Sigmoid colon (tissue), 6 donors: ENCODE measurements at regions not wholly inside any gene's neighbourhood (a gene's known extent, or its start where the extent isn't known, plus 50 kb on each side); places are given as distances from the start of the nearest gene placed in this dataset.

Experiments
- DNase-seq: peaks from one replicate; pipeline ENCODE4 v3.0.0-alpha.2; 2019
- H3K27ac ChIP-seq, 4 donors: fragments of 200-600 bp; sonication (generic); one replicate each; pipeline ENCODE4 v1.5.1; 2016 to 2019; ENCODE audit warnings: mild to moderate bottlenecking in 1 of 4
- H3K27me3 ChIP-seq, 3 donors: fragments of 200-600 bp; sonication (generic); one replicate each; pipeline ENCODE4 v1.5.1; 2019; ENCODE audit warnings: mild to moderate bottlenecking in 1 of 3
- H3K36me3 ChIP-seq, 4 donors: fragments of 200-600 bp; sonication (generic); one replicate each; pipeline ENCODE4 v1.5.1; 2016 to 2019
- H3K4me1 ChIP-seq, 4 donors: fragments of 200-600 bp; sonication (generic); one replicate each; pipeline ENCODE4 v1.5.1; 2017 to 2019
- H3K4me3 ChIP-seq, 4 donors: fragments of 200-600 bp; sonication (generic); one replicate each; pipeline ENCODE4 v1.5.1; 2017 to 2019; ENCODE audit warnings: mild to moderate bottlenecking in 2 of 4, moderate library complexity in 1 of 4
- H3K9me3 ChIP-seq, 4 donors: fragments of 200-600 bp in 3 of 4; sonication (generic) in 3 of 4; one replicate each; pipeline versions ENCODE4 v1.5.1 to v1.6.1; 2013 to 2019
- CTCF ChIP-seq, 4 experiments: fragments of 450-650 bp in 3 of 4; fragments of 200-600 bp in 1 of 4; IDR thresholded peaks; one replicate each; pipeline ENCODE4 v1.5.1; 2016 to 2019; ENCODE audit warnings: antibody characterized with exemption in 4 of 4, mild to moderate bottlenecking in 3 of 4, moderate library complexity in 2 of 4
- EP300 ChIP-seq, 4 donors: sonication (generic); formaldehyde crosslinking; IDR thresholded peaks; one replicate each; pipeline ENCODE4 v1.6.1; 2017; ENCODE audit warnings: antibody characterized with exemption in 4 of 4
- POLR2A ChIP-seq, 2 donors: fragments of 450-650 bp; IDR thresholded peaks; one replicate each; pipeline ENCODE4 v1.6.1; 2016; ENCODE audit warnings: antibody characterized with exemption in 2 of 2, mild to moderate bottlenecking in 2 of 2, moderate library complexity in 2 of 2
- POLR2AphosphoS5 ChIP-seq, 4 donors: sonication (generic); formaldehyde crosslinking; IDR thresholded peaks; one replicate each; pipeline ENCODE4 v1.6.1; 2017; ENCODE audit warnings: antibody characterized with exemption in 4 of 4
- WGBS, 2 donors: extraction: QIAGEN DNeasy Blood & Tissue Kit; methylation state at CpG; one replicate each; pipeline ENCODE4 v1.1.7; 2013; 5-methylcytosine and 5-hydroxymethylcytosine counted together
- intact Hi-C: fragments of 100-400 bp; cut with DNase I; formaldehyde crosslinking; loops from one replicate; pipeline ENCODE4 v1.15.1; 2023
- donor health status: healthy with polysubstance abuse.
- donor health status: healthy.

- no peak overlapping the region for H3K4me3 ChIP-seq
- 80 to 82% methylated on average over 1 of the region's 1 CpG for WGBS, 2 donors
- no peaks in the 10 kb centered on the region for H3K36me3 ChIP-seq
- no peaks in the 10 kb centered on the region for H3K9me3 ChIP-seq
- H3K27ac ChIP-seq = no peak overlapping the region
- peaks cover 0 to 30% (median 26%) of the 10 kb centered on the region in 4 donors for H3K4me1 ChIP-seq
- intact Hi-C loops = no loop called here
- TF ChIP-seq POLR2A (IDR thresholded peaks at IDR 0.05) = no peak
- no peak for TF ChIP-seq POLR2AphosphoS5 (IDR thresholded peaks at IDR 0.05)
- no peak for TF ChIP-seq EP300 (IDR thresholded peaks at IDR 0.05)
- TF ChIP-seq CTCF (IDR thresholded peaks at IDR 0.05) = no peak
- no peaks in the 10 kb centered on the region for H3K27me3 ChIP-seq
- DNase-seq = no peak
Measured at GRCh38 chr11:128213461-128213860, 373.9 kb downstream of the ETS1 start.

- Histone ChIP-seq H3K36me3 (no peaks in the 10 kb centered on the region), H3K27me3 (no peaks in the 10 kb centered on the region), H3K4me1 (peaks cover 0 to 42% (median 35%) of the 10 kb centered on the region in 4 donors), H3K27ac (no peak overlapping the region), H3K9me3 (no peaks in the 10 kb centered on the region), H3K4me3 (no peak overlapping the region)
- no peak for DNase-seq
- intact Hi-C loops = no loop called here
- WGBS, 2 donors = 63 to 91% methylated on average over 2 of the region's 2 CpGs
- TF ChIP-seq POLR2AphosphoS5 (IDR thresholded peaks at IDR 0.05) (no peak), EP300 (IDR thresholded peaks at IDR 0.05) (no peak), POLR2A (IDR thresholded peaks at IDR 0.05) (no peak), CTCF (IDR thresholded peaks at IDR 0.05) (no peak)
Measured at GRCh38 chr11:128212324-128212723, 375.0 kb downstream of the ETS1 start.

GRCh38 chr11:128210148-128210940 is 377.0 kb downstream of the ETS1 start:
- H3K4me1 ChIP-seq = peaks cover 0 to 43% (median 35%) of the 10 kb centered on the region in 4 donors
- H3K36me3 ChIP-seq = no peaks in the 10 kb centered on the region
- 14 to 52% methylated on average over 3 of the region's 3 CpGs for WGBS, 2 donors
- DNase-seq = no peak
- no peaks in the 10 kb centered on the region for H3K9me3 ChIP-seq
- no peaks in the 10 kb centered on the region for H3K27me3 ChIP-seq
- intact Hi-C loops = no loop called here
- peak in 3 of 4 donors; percentile 6 to 71 (median 58) for TF ChIP-seq POLR2AphosphoS5 (IDR thresholded peaks at IDR 0.05)
- TF ChIP-seq CTCF (IDR thresholded peaks at IDR 0.05) = no peak
- no peak overlapping the region for H3K4me3 ChIP-seq
- peak overlapping the region in 3 of 4 donors; percentile 27 to 61 (median 40) for H3K27ac ChIP-seq

GRCh38 chr11:128209138-128209435 is 378.3 kb downstream of the ETS1 start:
- DNase-seq = no peak
- intact Hi-C loops = no loop called here
- Histone ChIP-seq H3K36me3 (no peaks in the 10 kb centered on the region), H3K4me1 (peaks cover 0 to 43% (median 35%) of the 10 kb centered on the region in 4 donors), H3K9me3 (no peaks in the 10 kb centered on the region), H3K27ac (peak overlapping the region in 3 of 4 donors; percentile 34 to 69 (median 49)), H3K27me3 (no peaks in the 10 kb centered on the region), H3K4me3 (no peak overlapping the region)
- TF ChIP-seq POLR2AphosphoS5 (IDR thresholded peaks at IDR 0.05) = no peak
- TF ChIP-seq CTCF (IDR thresholded peaks at IDR 0.05) = no peak
